ENCODE measurements at regions not wholly inside any gene's neighbourhood (a gene's known extent, or its start where the extent isn't known, plus 50 kb on each side); places are given as distances from the start of the nearest gene placed in this dataset.

DNA sequence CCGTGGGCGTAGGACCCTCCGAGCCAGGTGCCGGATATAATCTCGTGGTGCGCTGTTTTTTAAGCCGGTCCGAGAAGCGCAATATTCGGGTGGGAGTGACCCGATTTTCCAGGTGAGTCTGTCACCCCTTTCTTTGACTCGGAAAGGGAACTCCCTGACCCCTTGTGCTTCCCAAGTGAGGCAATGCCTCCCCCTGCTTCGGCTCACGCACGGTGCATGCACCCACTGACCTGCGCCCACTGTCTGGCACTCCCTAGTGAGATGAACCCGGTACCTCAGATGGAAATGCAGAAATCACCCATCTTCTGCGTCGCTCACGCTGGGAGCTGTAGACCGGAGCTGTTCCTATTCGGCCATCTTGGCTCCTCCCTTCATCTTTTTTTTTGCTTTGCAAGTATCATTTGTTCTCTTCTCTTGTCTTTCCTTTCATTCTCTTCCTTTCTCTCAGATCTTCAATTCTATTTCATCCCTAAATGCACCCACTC is 50.2 kb upstream of the CSNK1A1L start (continued):
- 0 out of 2 replicates have a peak, but pooled peaks have one; percentile 5 for TF ChIP-seq ZSCAN30 (tag by site-specific recombination; IDR thresholded peaks at IDR 0.05)
- TF ChIP-seq ZXDB (tag by site-specific recombination; IDR thresholded peaks at IDR 0.05): 0 out of 2 replicates have a peak, but pooled peaks have one; percentile 13
- TF ChIP-seq ZFHX2 (tag by site-specific recombination; conservative IDR thresholded peaks at IDR 0.05): peak; percentile 73
- TF ChIP-seq ZNF561 (tag by site-specific recombination; IDR thresholded peaks at IDR 0.05; ENCODE audit: borderline replicate concordance): 0 out of 2 replicates have a peak, but pooled peaks have one; percentile 44
- peak; percentile 70 for TF ChIP-seq ZBTB17 (tag by site-specific recombination; IDR thresholded peaks at IDR 0.05)
- TF ChIP-seq, protein P1, sequence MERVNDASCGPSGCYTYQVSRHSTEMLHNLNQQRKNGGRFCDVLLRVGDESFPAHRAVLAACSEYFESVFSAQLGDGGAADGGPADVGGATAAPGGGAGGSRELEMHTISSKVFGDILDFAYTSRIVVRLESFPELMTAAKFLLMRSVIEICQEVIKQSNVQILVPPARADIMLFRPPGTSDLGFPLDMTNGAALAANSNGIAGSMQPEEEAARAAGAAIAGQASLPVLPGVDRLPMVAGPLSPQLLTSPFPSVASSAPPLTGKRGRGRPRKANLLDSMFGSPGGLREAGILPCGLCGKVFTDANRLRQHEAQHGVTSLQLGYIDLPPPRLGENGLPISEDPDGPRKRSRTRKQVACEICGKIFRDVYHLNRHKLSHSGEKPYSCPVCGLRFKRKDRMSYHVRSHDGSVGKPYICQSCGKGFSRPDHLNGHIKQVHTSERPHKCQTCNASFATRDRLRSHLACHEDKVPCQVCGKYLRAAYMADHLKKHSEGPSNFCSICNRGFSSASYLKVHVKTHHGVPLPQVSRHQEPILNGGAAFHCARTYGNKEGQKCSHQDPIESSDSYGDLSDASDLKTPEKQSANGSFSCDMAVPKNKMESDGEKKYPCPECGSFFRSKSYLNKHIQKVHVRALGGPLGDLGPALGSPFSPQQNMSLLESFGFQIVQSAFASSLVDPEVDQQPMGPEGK (tag by site-specific recombination; IDR thresholded peaks at IDR 0.05): 0 out of 2 replicates have a peak, but pooled peaks have one; percentile 38
- peak; percentile 76 for TF ChIP-seq ZBTB48 (tag by site-specific recombination; IDR thresholded peaks at IDR 0.05)
- peak; percentile 78 for TF ChIP-seq YY1 (tag by site-specific recombination; IDR thresholded peaks at IDR 0.05)
- TF ChIP-seq ZNF366 (tag by site-specific recombination; conservative IDR thresholded peaks at IDR 0.05): peak; percentile 95
- peak; percentile 98 for TF ChIP-seq ZNF24 (tag by site-specific recombination; IDR thresholded peaks at IDR 0.05)
- TF ChIP-seq ZNF501 (tag by site-specific recombination; IDR thresholded peaks at IDR 0.05): 0 out of 2 replicates have a peak, but pooled peaks have one; percentile 52
- TF ChIP-seq, protein P2, sequence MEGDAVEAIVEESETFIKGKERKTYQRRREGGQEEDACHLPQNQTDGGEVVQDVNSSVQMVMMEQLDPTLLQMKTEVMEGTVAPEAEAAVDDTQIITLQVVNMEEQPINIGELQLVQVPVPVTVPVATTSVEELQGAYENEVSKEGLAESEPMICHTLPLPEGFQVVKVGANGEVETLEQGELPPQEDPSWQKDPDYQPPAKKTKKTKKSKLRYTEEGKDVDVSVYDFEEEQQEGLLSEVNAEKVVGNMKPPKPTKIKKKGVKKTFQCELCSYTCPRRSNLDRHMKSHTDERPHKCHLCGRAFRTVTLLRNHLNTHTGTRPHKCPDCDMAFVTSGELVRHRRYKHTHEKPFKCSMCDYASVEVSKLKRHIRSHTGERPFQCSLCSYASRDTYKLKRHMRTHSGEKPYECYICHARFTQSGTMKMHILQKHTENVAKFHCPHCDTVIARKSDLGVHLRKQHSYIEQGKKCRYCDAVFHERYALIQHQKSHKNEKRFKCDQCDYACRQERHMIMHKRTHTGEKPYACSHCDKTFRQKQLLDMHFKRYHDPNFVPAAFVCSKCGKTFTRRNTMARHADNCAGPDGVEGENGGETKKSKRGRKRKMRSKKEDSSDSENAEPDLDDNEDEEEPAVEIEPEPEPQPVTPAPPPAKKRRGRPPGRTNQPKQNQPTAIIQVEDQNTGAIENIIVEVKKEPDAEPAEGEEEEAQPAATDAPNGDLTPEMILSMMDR (tag by site-specific recombination; IDR thresholded peaks at IDR 0.05): peak; percentile 50; the same call in 1 of the 2 replicates
- TF ChIP-seq, protein P3, sequence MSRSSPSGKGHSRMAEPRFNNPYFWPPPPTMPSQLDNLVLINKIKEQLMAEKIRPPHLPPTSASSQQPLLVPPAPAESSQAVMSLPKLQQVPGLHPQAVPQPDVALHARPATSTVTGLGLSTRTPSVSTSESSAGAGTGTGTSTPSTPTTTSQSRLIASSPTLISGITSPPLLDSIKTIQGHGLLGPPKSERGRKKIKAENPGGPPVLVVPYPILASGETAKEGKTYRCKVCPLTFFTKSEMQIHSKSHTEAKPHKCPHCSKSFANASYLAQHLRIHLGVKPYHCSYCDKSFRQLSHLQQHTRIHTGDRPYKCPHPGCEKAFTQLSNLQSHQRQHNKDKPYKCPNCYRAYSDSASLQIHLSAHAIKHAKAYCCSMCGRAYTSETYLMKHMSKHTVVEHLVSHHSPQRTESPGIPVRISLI (tag by site-specific recombination; IDR thresholded peaks at IDR 0.05): peak; percentile 86
- TF ChIP-seq EGR2 (tag by site-specific recombination; IDR thresholded peaks at IDR 0.05; ENCODE audit: low read depth): peak; percentile 39; the same call in 1 of the 2 replicates
- TF ChIP-seq ZNF335 (tag by site-specific recombination; conservative IDR thresholded peaks at IDR 0.05): peak; percentile 64
- peak; percentile 96 for TF ChIP-seq PRDM1 (tag by site-specific recombination; IDR thresholded peaks at IDR 0.05)
- TF ChIP-seq ZNF341 (tag by site-specific recombination; IDR thresholded peaks at IDR 0.05; ENCODE audit: low read depth): peak; percentile 81
- TF ChIP-seq SP3 (tag by site-specific recombination; IDR thresholded peaks at IDR 0.05): 0 out of 2 replicates have a peak, but pooled peaks have one; percentile 22
- TF ChIP-seq ZNF423 (tag by site-specific recombination; IDR thresholded peaks at IDR 0.05): peak; percentile 74

All from HEK293 (cell line).